GM21529 (cell line): ENCODE measurements at regions not wholly inside any gene's neighbourhood (a gene's known extent, or its start where the extent isn't known, plus 50 kb on each side); places are given as distances from the start of the nearest gene placed in this dataset.
"Not testable (repeated sequence)": the region's sequence is repeated elsewhere in the genome, so short reads cannot be mapped to it uniquely, and the experiment has no call there.

ENCODE experiments used
- ATAC-seq: cut with Tn5 transposase; IDR thresholded peaks from one replicate; pipeline ENCODE4 v1.9.1; 2021; ENCODE audit not compliant: unreplicated experiment

- ATAC-seq = no peak
Measured at GRCh38 chr4:103318327-103318726, 120.2 kb upstream of the CENPE start.

GRCh38 chr4:103308248-103308561 lies 110.1 kb upstream of the CENPE start:
- ATAC-seq = no peak

- ATAC-seq = no peak
Measured at GRCh38 chr4:103307453-103308247, 109.5 kb upstream of the CENPE start.

GRCh38 chr4:103306870-103307375 lies 108.8 kb upstream of the CENPE start:
- no peak for ATAC-seq

- no peak for ATAC-seq
Measured at GRCh38 chr4:103305355-103305754, 107.2 kb upstream of the CENPE start.

- ATAC-seq = no peak
Measured at GRCh38 chr4:103303011-103303410, 104.9 kb upstream of the CENPE start.

GRCh38 chr4:103292959-103293358 lies 94.8 kb upstream of the CENPE start:
- no peak for ATAC-seq

GRCh38 chr4:103292373-103292772 lies 94.2 kb upstream of the CENPE start:
- ATAC-seq = no peak

- no peak for ATAC-seq
Measured at GRCh38 chr4:103289186-103289585, 91.0 kb upstream of the CENPE start.

- ATAC-seq = no peak
Measured at GRCh38 chr4:103272174-103272573, 74.0 kb upstream of the CENPE start.

- ATAC-seq = no peak
Measured at GRCh38 chr4:103268746-103269145, 70.6 kb upstream of the CENPE start.

- no peak for ATAC-seq
Measured at GRCh38 chr4:103264905-103265304, 66.8 kb upstream of the CENPE start.

- ATAC-seq = not testable (repeated sequence)
Measured at GRCh38 chr4:103256068-103256467, 57.9 kb upstream of the CENPE start.
